ENCODE measurements at regions not wholly inside any gene's neighbourhood (a gene's known extent, or its start where the extent isn't known, plus 50 kb on each side); places are given as distances from the start of the nearest gene placed in this dataset.

- no peak for DNase-seq
Observed at GRCh38 chr5:61689153-61689846, 357.2 kb downstream of the ZSWIM6 start.

- DNase-seq, result no peak
Observed at GRCh38 chr5:61697809-61698558, 365.9 kb downstream of the ZSWIM6 start.

- no peak for DNase-seq
Observed at GRCh38 chr5:61701877-61702602, 370.0 kb downstream of the ZSWIM6 start.

- DNase-seq, result no peak
Observed at GRCh38 chr5:61702784-61703183, 370.7 kb downstream of the ZSWIM6 start.

GRCh38 chr5:61704289-61704688, 372.2 kb downstream of the ZSWIM6 start:
- no peak for DNase-seq

- DNase-seq, result no peak
Observed at GRCh38 chr5:61706751-61707150, 374.7 kb downstream of the ZSWIM6 start.

- no peak for DNase-seq
Observed at GRCh38 chr5:61719124-61719523, 387.1 kb downstream of the ZSWIM6 start.

GRCh38 chr5:61720829-61721228, 388.8 kb downstream of the ZSWIM6 start:
- no peak for DNase-seq

GRCh38 chr5:61724102-61724501, 392.0 kb downstream of the ZSWIM6 start:
- no peak for DNase-seq

GRCh38 chr5:61728287-61728686, 396.2 kb downstream of the ZSWIM6 start:
- no peak for DNase-seq

GRCh38 chr5:61730866-61731265, 398.8 kb downstream of the ZSWIM6 start:
- DNase-seq, result no peak

- DNase-seq, result no peak
Observed at GRCh38 chr5:61731267-61731945, 399.3 kb downstream of the ZSWIM6 start.

- DNase-seq, result no peak
Observed at GRCh38 chr5:61731946-61732314, 399.9 kb downstream of the ZSWIM6 start.

- no peak for DNase-seq
Observed at GRCh38 chr5:61732369-61732768, 400.3 kb downstream of the ZSWIM6 start.

- no peak for DNase-seq
Observed at GRCh38 chr5:61732796-61733195, 400.7 kb downstream of the ZSWIM6 start.

GRCh38 chr5:61734001-61734400, 401.9 kb downstream of the ZSWIM6 start:
- DNase-seq, result no peak

GRCh38 chr5:61734966-61735365, 402.9 kb downstream of the ZSWIM6 start:
- no peak for DNase-seq

- no peak for DNase-seq
Observed at GRCh38 chr5:61735531-61735930, 403.5 kb downstream of the ZSWIM6 start.

- no peak for DNase-seq
Observed at GRCh38 chr5:61735995-61736394, 403.9 kb downstream of the ZSWIM6 start.

- no peak for DNase-seq
Observed at GRCh38 chr5:61737301-61737963, 405.4 kb downstream of the ZSWIM6 start.

GRCh38 chr5:61737964-61738340, 405.9 kb downstream of the ZSWIM6 start:
- DNase-seq, result no peak

- no peak for DNase-seq
Observed at GRCh38 chr5:61738446-61738845, 406.4 kb downstream of the ZSWIM6 start.

All from activated CD4-positive, alpha-beta T cell treated with anti-CD3 and anti-CD28 coated beads for 48 hours (primary cell).